C4-2B (cell line): ENCODE measurements at regions not wholly inside any gene's neighbourhood (a gene's known extent, or its start where the extent isn't known, plus 50 kb on each side); places are given as distances from the start of the nearest gene placed in this dataset.

Experiments used
- CTCF ChIP-seq: fragments of 450-650 bp; conservative IDR thresholded peaks from 2 replicates; pipeline ENCODE4 v1.5.1; 2017; ENCODE audit warnings: mild to moderate bottlenecking
- ZFX ChIP-seq: fragments of 450-650 bp; IDR thresholded peaks from 2 replicates; pipeline ENCODE4 v1.6.1; 2017

DNA sequence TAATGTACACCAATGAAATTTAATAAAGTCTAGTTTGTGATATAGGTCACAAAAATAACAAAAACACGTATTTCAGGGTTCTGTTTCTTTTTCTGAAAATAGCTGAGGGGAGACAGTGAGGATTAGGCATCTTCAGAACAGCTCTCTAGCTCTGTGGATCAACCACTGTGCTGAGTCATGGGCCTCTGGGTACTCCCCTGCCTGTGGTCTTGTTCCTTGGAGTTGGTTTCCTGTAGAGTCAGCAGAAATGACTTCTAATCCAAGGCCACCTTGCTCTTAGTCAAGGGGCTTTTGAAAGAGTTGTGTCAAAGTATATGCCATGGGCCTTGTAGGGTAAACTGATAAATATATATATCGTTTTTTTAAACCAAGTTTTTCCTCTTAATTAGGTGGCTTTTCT is 141.8 kb upstream of the ZRANB2 start:
- TF ChIP-seq CTCF (no peak), ZFX (no peak)
